ENCODE measurements at regions not wholly inside any gene's neighbourhood (a gene's known extent, or its start where the extent isn't known, plus 50 kb on each side); places are given as distances from the start of the nearest gene placed in this dataset.

- Histone ChIP-seq H3K27me3 (replicated peaks in 2 of 5; ENCODE audit: control insufficient read depth in 4 of 5, insufficient read depth in 5 of 5, low read length in 4 of 5) (no peaks in the 10 kb centered on the region), H3K4me3 (ENCODE audit: control insufficient read depth in 1 of 7, extremely low read depth in 1 of 7, insufficient read depth in 4 of 7, low read depth in 2 of 7, low read length in 6 of 7) (peak overlapping the region in 1 of 7 experiments; percentile 26), H3K36me3 (ENCODE audit: control insufficient read depth in 4 of 4, insufficient read depth in 4 of 4, low read length in 3 of 4) (no peaks in the 10 kb centered on the region), H3K27ac (ENCODE audit: insufficient read depth in 1 of 2, low read depth in 1 of 2, low read length in 2 of 2, poor library complexity in 1 of 2, severe bottlenecking in 2 of 2) (no peak overlapping the region), H3K4me1 (ENCODE audit: control extremely low read depth in 1 of 4, control insufficient read depth in 4 of 4, insufficient read depth in 4 of 4, low read length in 3 of 4) (peaks cover 0 to 27% (median 25%) of the 10 kb centered on the region in 4 experiments), H3K9me3 (ENCODE audit: control extremely low read depth in 1 of 5, control insufficient read depth in 4 of 5, insufficient read depth in 2 of 5, low read depth in 1 of 5, low read length in 4 of 5) (no peaks in the 10 kb centered on the region)
- DNase-seq = peak; percentile 73 to 95 (median 94)
- 21% methylated on average over 19 of the region's 24 CpGs for WGBS (ENCODE audit: insufficient coverage)
- CTCF ChIA-PET = interaction anchor here (0.6 to 1.0 kb wide), 3 partner anchors 12 to 102 kb away, joined by 3 to 4 read pairs (median 3); no protein-coding TSS in a partner anchor
- POLR2A ChIA-PET = interaction anchor here (1.1 kb wide), 1 partner anchor 96 kb away, joined by 4 read pairs; no protein-coding TSS in a partner anchor
These were observed 89.8 kb upstream of the COL5A1 start for GRCh38 chr9:134551644-134552348.

- 92% methylated on average over 6 of the region's 9 CpGs for WGBS (ENCODE audit: insufficient coverage)
- CTCF ChIA-PET = interaction anchor here (1.0 kb wide), 1 partner anchor 12 kb away, joined by 4 read pairs; no protein-coding TSS in a partner anchor
- Histone ChIP-seq H3K27ac (ENCODE audit: insufficient read depth in 1 of 2, low read depth in 1 of 2, low read length in 2 of 2, poor library complexity in 1 of 2, severe bottlenecking in 2 of 2) (no peak overlapping the region), H3K4me1 (ENCODE audit: control extremely low read depth in 1 of 4, control insufficient read depth in 4 of 4, insufficient read depth in 4 of 4, low read length in 3 of 4) (peaks cover 0 to 27% (median 25%) of the 10 kb centered on the region in 4 experiments), H3K9me3 (ENCODE audit: control extremely low read depth in 1 of 5, control insufficient read depth in 4 of 5, insufficient read depth in 2 of 5, low read depth in 1 of 5, low read length in 4 of 5) (no peaks in the 10 kb centered on the region), H3K4me3 (ENCODE audit: control insufficient read depth in 1 of 7, extremely low read depth in 1 of 7, insufficient read depth in 4 of 7, low read depth in 2 of 7, low read length in 6 of 7) (peak overlapping the region in 1 of 7 experiments; percentile 26), H3K36me3 (ENCODE audit: control insufficient read depth in 4 of 4, insufficient read depth in 4 of 4, low read length in 3 of 4) (no peaks in the 10 kb centered on the region), H3K27me3 (replicated peaks in 2 of 5; ENCODE audit: control insufficient read depth in 4 of 5, insufficient read depth in 5 of 5, low read length in 4 of 5) (no peaks in the 10 kb centered on the region)
- POLR2A ChIA-PET = interaction anchor here (1.1 kb wide), 1 partner anchor 96 kb away, joined by 4 read pairs; no protein-coding TSS in a partner anchor
- no peak for DNase-seq
These were observed 89.1 kb upstream of the COL5A1 start for GRCh38 chr9:134552349-134552990.

GRCh38 chr9:134553061-134553891 is 88.3 kb upstream of the COL5A1 start:
- H3K4me3 ChIP-seq (ENCODE audit: control insufficient read depth in 1 of 7, extremely low read depth in 1 of 7, insufficient read depth in 4 of 7, low read depth in 2 of 7, low read length in 6 of 7) = no peak overlapping the region
- 96% methylated on average over 20 of the region's 26 CpGs for WGBS (ENCODE audit: insufficient coverage)
- CTCF ChIA-PET = no interaction called here

DNA sequence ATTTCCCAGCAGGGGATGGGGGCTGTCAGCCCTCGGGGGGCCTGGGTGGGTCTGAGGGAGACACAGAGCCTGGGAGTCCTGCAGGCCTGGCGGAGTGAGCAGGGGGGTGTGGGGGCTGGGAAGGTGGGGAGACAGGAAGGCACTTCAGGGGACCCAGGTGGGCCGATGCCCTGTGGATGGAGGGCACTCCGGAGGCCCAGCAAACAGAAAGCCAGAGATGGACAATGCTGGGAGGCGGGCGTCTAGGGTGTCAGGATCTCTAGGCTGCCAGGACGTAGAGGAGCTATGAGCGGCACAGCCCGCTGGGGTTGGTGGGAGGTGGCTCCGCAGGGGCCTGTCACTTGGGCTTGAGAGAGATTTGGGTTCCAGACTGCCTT is 87.6 kb upstream of the COL5A1 start:
- WGBS (ENCODE audit: insufficient coverage) = 95% methylated on average over 10 of the region's 10 CpGs
- POLR2A ChIA-PET = no interaction called here
- H3K27ac ChIP-seq (ENCODE audit: insufficient read depth in 1 of 2, low read depth in 1 of 2, low read length in 2 of 2, poor library complexity in 1 of 2, severe bottlenecking in 2 of 2) = no peak overlapping the region
- CTCF ChIA-PET = interaction anchor here (0.6 kb wide), 1 partner anchor 10 kb away, joined by 3 read pairs; no protein-coding TSS in a partner anchor
- H3K4me1 ChIP-seq (ENCODE audit: control extremely low read depth in 1 of 4, control insufficient read depth in 4 of 4, insufficient read depth in 4 of 4, low read length in 3 of 4) = peaks cover 0 to 36% (median 30%) of the 10 kb centered on the region in 4 experiments
- H3K4me3 ChIP-seq (ENCODE audit: control insufficient read depth in 1 of 7, extremely low read depth in 1 of 7, insufficient read depth in 4 of 7, low read depth in 2 of 7, low read length in 6 of 7) = no peak overlapping the region
- H3K9me3 ChIP-seq (ENCODE audit: control extremely low read depth in 1 of 5, control insufficient read depth in 4 of 5, insufficient read depth in 2 of 5, low read depth in 1 of 5, low read length in 4 of 5) = no peaks in the 10 kb centered on the region
- no peaks in the 10 kb centered on the region for H3K36me3 ChIP-seq (ENCODE audit: control insufficient read depth in 4 of 4, insufficient read depth in 4 of 4, low read length in 3 of 4)
- no peaks in the 10 kb centered on the region for H3K27me3 ChIP-seq (replicated peaks in 2 of 5; ENCODE audit: control insufficient read depth in 4 of 5, insufficient read depth in 5 of 5, low read length in 4 of 5)
- no peak for DNase-seq

More at GRCh38 chr9:134553061-134553891, 88.3 kb upstream of the COL5A1 start:
- POLR2A ChIA-PET = no interaction called here
- Histone ChIP-seq H3K36me3 (ENCODE audit: control insufficient read depth in 4 of 4, insufficient read depth in 4 of 4, low read length in 3 of 4) (no peaks in the 10 kb centered on the region), H3K27me3 (replicated peaks in 2 of 5; ENCODE audit: control insufficient read depth in 4 of 5, insufficient read depth in 5 of 5, low read length in 4 of 5) (no peaks in the 10 kb centered on the region), H3K4me1 (ENCODE audit: control extremely low read depth in 1 of 4, control insufficient read depth in 4 of 4, insufficient read depth in 4 of 4, low read length in 3 of 4) (peaks cover 0 to 30% (median 25%) of the 10 kb centered on the region in 4 experiments), H3K9me3 (ENCODE audit: control extremely low read depth in 1 of 5, control insufficient read depth in 4 of 5, insufficient read depth in 2 of 5, low read depth in 1 of 5, low read length in 4 of 5) (no peaks in the 10 kb centered on the region), H3K27ac (ENCODE audit: insufficient read depth in 1 of 2, low read depth in 1 of 2, low read length in 2 of 2, poor library complexity in 1 of 2, severe bottlenecking in 2 of 2) (no peak overlapping the region)
- DNase-seq = no peak

DNA sequence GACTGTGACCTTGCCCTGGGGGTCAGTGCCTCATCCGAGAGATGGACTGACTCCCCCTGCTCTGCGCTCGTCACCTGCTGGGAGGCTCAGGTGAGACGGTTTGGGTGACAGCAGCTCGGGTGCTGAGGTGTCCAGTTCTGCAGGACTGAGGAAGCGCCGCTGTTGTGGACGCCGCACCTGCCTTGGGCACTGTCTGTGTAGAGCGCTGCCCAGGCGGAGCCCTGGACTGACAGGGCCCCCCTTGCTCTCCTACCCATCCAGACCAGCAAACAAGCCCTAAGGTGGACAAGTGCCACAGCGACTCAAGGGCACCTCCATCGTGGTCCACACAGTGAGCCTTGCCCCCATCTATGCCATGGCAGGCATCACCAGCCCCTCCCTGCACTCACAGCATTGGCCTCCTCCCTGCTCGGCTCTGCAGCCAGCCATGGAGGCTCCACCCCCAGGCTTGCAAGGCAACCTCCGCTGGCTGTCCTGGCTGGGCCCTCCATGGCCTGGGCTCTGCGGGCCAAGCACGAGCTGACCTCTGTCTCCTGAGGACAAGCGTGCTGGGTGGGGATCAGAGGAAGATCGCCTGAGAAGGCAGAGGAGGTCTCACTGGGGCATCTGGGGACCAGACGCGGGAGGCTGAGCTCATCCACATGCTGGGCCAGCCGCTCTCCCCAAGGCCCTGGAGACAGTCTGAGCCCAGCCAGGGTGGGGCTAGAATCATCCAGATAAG is 87.1 kb upstream of the COL5A1 start:
- Histone ChIP-seq H3K4me3 (ENCODE audit: control insufficient read depth in 1 of 7, extremely low read depth in 1 of 7, insufficient read depth in 4 of 7, low read depth in 2 of 7, low read length in 6 of 7) (no peak overlapping the region), H3K36me3 (ENCODE audit: control insufficient read depth in 4 of 4, insufficient read depth in 4 of 4, low read length in 3 of 4) (no peaks in the 10 kb centered on the region), H3K27me3 (replicated peaks in 2 of 5; ENCODE audit: control insufficient read depth in 4 of 5, insufficient read depth in 5 of 5, low read length in 4 of 5) (no peaks in the 10 kb centered on the region), H3K9me3 (ENCODE audit: control extremely low read depth in 1 of 5, control insufficient read depth in 4 of 5, insufficient read depth in 2 of 5, low read depth in 1 of 5, low read length in 4 of 5) (no peaks in the 10 kb centered on the region), H3K27ac (ENCODE audit: insufficient read depth in 1 of 2, low read depth in 1 of 2, low read length in 2 of 2, poor library complexity in 1 of 2, severe bottlenecking in 2 of 2) (no peak overlapping the region), H3K4me1 (ENCODE audit: control extremely low read depth in 1 of 4, control insufficient read depth in 4 of 4, insufficient read depth in 4 of 4, low read length in 3 of 4) (peaks cover 0 to 40% (median 32%) of the 10 kb centered on the region in 4 experiments)
- 98% methylated on average over 18 of the region's 22 CpGs for WGBS (ENCODE audit: insufficient coverage)
- CTCF ChIA-PET = interaction anchor here (0.6 kb wide), 1 partner anchor 11 kb away, joined by 3 read pairs; no protein-coding TSS in a partner anchor
- POLR2A ChIA-PET = no interaction called here
- DNase-seq = no peak

DNA sequence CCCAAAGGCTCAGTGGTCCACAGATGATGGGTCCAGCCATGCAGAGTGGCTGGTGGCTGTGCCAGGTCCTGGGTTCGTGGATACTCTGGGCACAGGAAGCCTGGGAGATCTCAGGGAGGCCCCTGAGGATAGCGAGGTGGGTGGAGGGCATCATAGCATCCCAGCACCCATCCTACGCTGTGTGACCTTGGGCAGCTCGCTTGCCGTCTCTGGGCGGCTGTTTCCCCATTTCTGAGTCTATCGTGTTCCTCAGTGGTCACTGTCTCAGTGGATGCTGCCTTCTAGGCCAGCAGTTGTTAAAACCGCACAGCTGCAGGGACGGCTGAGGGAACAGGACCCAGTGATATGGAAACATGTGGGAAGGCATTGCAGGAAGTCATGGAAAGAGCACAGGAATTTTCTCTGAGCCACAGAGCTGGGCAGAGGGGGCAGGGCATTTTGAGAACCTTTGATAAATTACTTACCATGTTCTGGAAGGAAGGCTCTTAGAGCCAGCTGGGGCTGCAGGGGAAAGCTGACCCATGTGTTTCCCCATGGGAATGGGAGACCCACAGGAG is 86.4 kb upstream of the COL5A1 start:
- DNase-seq = no peak
- Histone ChIP-seq H3K27ac (ENCODE audit: insufficient read depth in 1 of 2, low read depth in 1 of 2, low read length in 2 of 2, poor library complexity in 1 of 2, severe bottlenecking in 2 of 2) (no peak overlapping the region), H3K4me1 (ENCODE audit: control extremely low read depth in 1 of 4, control insufficient read depth in 4 of 4, insufficient read depth in 4 of 4, low read length in 3 of 4) (peaks cover 0 to 46% (median 37%) of the 10 kb centered on the region in 4 experiments), H3K36me3 (ENCODE audit: control insufficient read depth in 4 of 4, insufficient read depth in 4 of 4, low read length in 3 of 4) (no peaks in the 10 kb centered on the region), H3K9me3 (ENCODE audit: control extremely low read depth in 1 of 5, control insufficient read depth in 4 of 5, insufficient read depth in 2 of 5, low read depth in 1 of 5, low read length in 4 of 5) (no peaks in the 10 kb centered on the region), H3K4me3 (ENCODE audit: control insufficient read depth in 1 of 7, extremely low read depth in 1 of 7, insufficient read depth in 4 of 7, low read depth in 2 of 7, low read length in 6 of 7) (no peak overlapping the region), H3K27me3 (replicated peaks in 2 of 5; ENCODE audit: control insufficient read depth in 4 of 5, insufficient read depth in 5 of 5, low read length in 4 of 5) (no peaks in the 10 kb centered on the region)
- ChIA-PET POLR2A (no interaction called here), CTCF (interaction anchor here (1.1 kb wide), 1 partner anchor 109 kb away, joined by 3 read pairs; no protein-coding TSS in a partner anchor)
- WGBS (ENCODE audit: insufficient coverage) = 100% methylated on average over 8 of the region's 9 CpGs
